HL-60 (cell line): ENCODE measurements at regions not wholly inside any gene's neighbourhood (a gene's known extent, or its start where the extent isn't known, plus 50 kb on each side); places are given as distances from the start of the nearest gene placed in this dataset.

Experiments used
- DNase-seq, 2 experiments: peaks; one replicate each; pipeline ENCODE4 v3.0.0-alpha.2; 2010 to 2020; ENCODE audit warnings: low read depth in 1 of 2, low spot score in 1 of 2
- H3K27ac ChIP-seq: fragments of 250-450 bp; sonication (Bioruptor Pico); replicated peaks from 2 replicates; pipeline ENCODE4 v1.5.1; 2020; ENCODE audit warnings: mild to moderate bottlenecking, moderate library complexity
- H3K27me3 ChIP-seq: fragments of 250-450 bp; sonication (Bioruptor Pico); 2 replicates; pipeline ENCODE4 v1.5.1; 2021; ENCODE audit warnings: mild to moderate bottlenecking, moderate library complexity; ENCODE audit not compliant: insufficient read depth, poor library complexity, severe bottlenecking
- H3K4me3 ChIP-seq: replicated peaks from 2 replicates; pipeline ENCODE4 v1.5.1; 2011; ENCODE audit warnings: mild to moderate bottlenecking, control low read depth, low read length; ENCODE audit not compliant: insufficient read depth
- GABPA ChIP-seq: IDR thresholded peaks from 2 replicates; pipeline ENCODE4 v1.6.1; 2012; ENCODE audit warnings: low read depth
- POLR2AphosphoS5 ChIP-seq: IDR thresholded peaks from 2 replicates; pipeline ENCODE4 v1.6.1; 2012; ENCODE audit warnings: low read depth
- REST ChIP-seq: IDR thresholded peaks from 2 replicates; pipeline ENCODE4 v1.6.1; 2012; ENCODE audit warnings: low read depth; ENCODE audit not compliant: insufficient replicate concordance
- SPI1 ChIP-seq: IDR thresholded peaks from 2 replicates; pipeline ENCODE4 v1.6.1; 2012; ENCODE audit warnings: low read depth, mild to moderate bottlenecking, borderline replicate concordance
- TF ChIP-seq, protein P1 (sequence below): IDR thresholded peaks from one replicate; pipeline ENCODE4 v1.5.1; 2011; ENCODE audit warnings: low read length, control low read depth, inconsistent platforms; ENCODE audit not compliant: insufficient read depth

DNA sequence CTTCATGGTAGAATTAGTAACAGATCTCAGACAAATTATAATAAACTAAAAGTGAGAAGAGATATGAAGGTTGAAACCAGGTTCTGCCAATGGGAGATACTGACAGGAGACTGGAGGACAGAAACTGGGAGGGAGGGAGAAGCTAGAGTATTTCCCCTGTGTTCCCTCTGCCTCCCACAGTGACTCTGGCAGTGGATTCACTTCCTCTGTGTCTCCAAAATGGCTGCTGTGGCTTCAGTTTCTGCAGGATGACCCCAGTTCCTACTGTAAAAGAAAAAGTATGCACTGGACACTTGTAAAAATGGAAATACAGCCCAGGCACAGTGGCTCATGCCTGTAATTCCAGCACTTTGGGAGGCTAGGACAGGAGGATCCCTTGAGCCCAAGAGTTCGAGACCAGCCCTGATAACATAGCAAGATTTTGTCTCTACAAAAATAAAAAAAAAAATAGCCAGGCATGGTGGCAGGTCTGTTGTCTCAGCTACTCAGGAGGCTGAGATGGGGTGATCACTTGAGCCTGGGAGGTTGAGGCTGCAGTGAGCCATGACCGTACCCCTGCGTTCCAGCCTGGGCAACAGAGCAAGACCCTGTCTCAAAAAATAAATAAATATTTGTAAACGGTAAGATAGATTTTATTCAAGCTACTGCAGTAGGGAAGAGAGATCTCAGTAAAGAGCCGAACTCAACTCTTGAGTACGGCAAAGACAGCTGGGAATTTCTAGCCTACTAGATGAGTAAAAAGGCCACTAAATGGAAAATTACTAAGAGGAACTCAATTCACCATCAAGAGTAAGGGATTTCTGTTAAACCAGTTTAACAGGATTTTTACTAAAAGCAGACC, 156.6 kb upstream of the TRIM24 start:
- no peak overlapping the region for H3K27ac ChIP-seq
- H3K27me3 ChIP-seq: no peaks in the 10 kb centered on the region
- H3K4me3 ChIP-seq: no peak overlapping the region
- DNase-seq: peak in 1 of 2 experiments; percentile 3
- TF ChIP-seq POLR2AphosphoS5: no peak
- TF ChIP-seq GABPA: no peak
- TF ChIP-seq, protein P1, sequence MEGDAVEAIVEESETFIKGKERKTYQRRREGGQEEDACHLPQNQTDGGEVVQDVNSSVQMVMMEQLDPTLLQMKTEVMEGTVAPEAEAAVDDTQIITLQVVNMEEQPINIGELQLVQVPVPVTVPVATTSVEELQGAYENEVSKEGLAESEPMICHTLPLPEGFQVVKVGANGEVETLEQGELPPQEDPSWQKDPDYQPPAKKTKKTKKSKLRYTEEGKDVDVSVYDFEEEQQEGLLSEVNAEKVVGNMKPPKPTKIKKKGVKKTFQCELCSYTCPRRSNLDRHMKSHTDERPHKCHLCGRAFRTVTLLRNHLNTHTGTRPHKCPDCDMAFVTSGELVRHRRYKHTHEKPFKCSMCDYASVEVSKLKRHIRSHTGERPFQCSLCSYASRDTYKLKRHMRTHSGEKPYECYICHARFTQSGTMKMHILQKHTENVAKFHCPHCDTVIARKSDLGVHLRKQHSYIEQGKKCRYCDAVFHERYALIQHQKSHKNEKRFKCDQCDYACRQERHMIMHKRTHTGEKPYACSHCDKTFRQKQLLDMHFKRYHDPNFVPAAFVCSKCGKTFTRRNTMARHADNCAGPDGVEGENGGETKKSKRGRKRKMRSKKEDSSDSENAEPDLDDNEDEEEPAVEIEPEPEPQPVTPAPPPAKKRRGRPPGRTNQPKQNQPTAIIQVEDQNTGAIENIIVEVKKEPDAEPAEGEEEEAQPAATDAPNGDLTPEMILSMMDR: no peak
- TF ChIP-seq SPI1: peak; percentile 51

DNA sequence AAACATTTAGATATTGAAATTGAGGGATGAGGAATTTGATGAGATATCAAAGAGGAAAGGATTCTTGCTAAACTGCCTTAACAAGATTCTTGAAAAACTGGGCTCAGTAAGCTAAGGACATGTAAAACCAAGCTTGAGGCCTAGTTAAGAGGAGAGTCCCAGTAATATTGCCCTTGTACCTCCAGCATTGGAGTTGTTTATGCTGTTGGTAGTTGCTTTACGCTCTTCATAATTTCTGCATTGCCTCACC, 156.1 kb upstream of the TRIM24 start:
- no peak for TF ChIP-seq SPI1

DNA sequence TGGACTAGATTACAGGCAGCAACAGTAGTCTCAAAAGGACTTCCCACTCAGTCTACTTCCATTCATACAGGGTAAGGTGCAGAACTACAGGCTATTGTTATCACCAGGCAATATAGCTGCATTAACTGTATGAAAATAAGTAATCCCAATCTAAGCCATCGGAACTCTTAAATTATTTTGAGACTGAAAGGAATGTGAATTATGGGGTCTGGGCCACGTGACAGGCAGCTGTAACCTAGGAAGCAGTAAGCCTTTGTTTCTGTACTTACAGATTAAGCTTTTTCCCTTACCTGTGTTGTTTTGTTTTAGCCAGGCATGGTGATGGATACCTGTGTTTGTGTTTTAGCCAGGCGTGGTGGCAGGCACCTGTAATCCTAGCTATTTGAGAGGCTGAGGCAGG, 152.4 kb upstream of the TRIM24 start:
- TF ChIP-seq SPI1 (no peak), GABPA (no peak), POLR2AphosphoS5 (no peak)
- TF ChIP-seq, protein P1: no peak
- H3K27me3 ChIP-seq: no peaks in the 10 kb centered on the region
- H3K4me3 ChIP-seq: no peak overlapping the region
- no peak for DNase-seq
- no peak overlapping the region for H3K27ac ChIP-seq

More for the DNA sequence above, 156.1 kb upstream of the TRIM24 start:
- Histone ChIP-seq H3K27ac (no peak overlapping the region), H3K4me3 (no peak overlapping the region), H3K27me3 (no peaks in the 10 kb centered on the region)
- DNase-seq: no peak

- H3K27me3 ChIP-seq: no peaks in the 10 kb centered on the region
These were observed 151.9 kb upstream of the TRIM24 start for GRCh38 chr7:138308136-138308535.

More at GRCh38 chr7:138308136-138308535, 151.9 kb upstream of the TRIM24 start:
- TF ChIP-seq POLR2AphosphoS5 (no peak), REST (no peak), SPI1 (no peak), GABPA (no peak)
- TF ChIP-seq, protein P1: no peak
- no peak overlapping the region for H3K27ac ChIP-seq
- no peak overlapping the region for H3K4me3 ChIP-seq
- DNase-seq: no peak
